Right lobe of liver (tissue), 4 donors: ENCODE measurements at regions not wholly inside any gene's neighbourhood (a gene's known extent, or its start where the extent isn't known, plus 50 kb on each side); places are given as distances from the start of the nearest gene placed in this dataset.
"Not testable (repeated sequence)": the region's sequence is repeated elsewhere in the genome, so short reads cannot be mapped to it uniquely, and the experiment has no call there.

ENCODE experiments used
- CTCF ChIP-seq, 4 donors: fragments of 200-600 bp in 3 of 4; fragments of 450-650 bp in 1 of 4; IDR thresholded peaks; one replicate each; pipeline versions ENCODE4 v1.5.1 to v1.8.0; 2016 to 2022; ENCODE audit warnings: antibody characterized with exemption in 4 of 4, mild to moderate bottlenecking in 2 of 4
- POLR2A ChIP-seq: fragments of 450-650 bp; IDR thresholded peaks from one replicate; pipeline ENCODE4 v1.6.1; 2017; ENCODE audit warnings: antibody characterized with exemption, mild to moderate bottlenecking
- donor health status: DM: no; HTN: no; CAD: no.
- donor health status: DM: no; HTN: no; CAD: no.
- donor health status: DM: no; HTN: yes; CAD: no.

- not testable (repeated sequence) for TF ChIP-seq CTCF (IDR thresholded peaks at IDR 0.05); POLR2A
Observed at GRCh38 chr6:37084665-37085064, 79.2 kb downstream of the FGD2 start.
